GM21390 (cell line): ENCODE measurements at regions not wholly inside any gene's neighbourhood (a gene's known extent, or its start where the extent isn't known, plus 50 kb on each side); places are given as distances from the start of the nearest gene placed in this dataset.
"Not testable (repeated sequence)": the region's sequence is repeated elsewhere in the genome, so short reads cannot be mapped to it uniquely, and the experiment has no call there.

ENCODE experiments used
- ATAC-seq: cut with Tn5 transposase; IDR thresholded peaks from one replicate; pipeline ENCODE4 v1.9.1; 2021; ENCODE audit not compliant: unreplicated experiment

DNA sequence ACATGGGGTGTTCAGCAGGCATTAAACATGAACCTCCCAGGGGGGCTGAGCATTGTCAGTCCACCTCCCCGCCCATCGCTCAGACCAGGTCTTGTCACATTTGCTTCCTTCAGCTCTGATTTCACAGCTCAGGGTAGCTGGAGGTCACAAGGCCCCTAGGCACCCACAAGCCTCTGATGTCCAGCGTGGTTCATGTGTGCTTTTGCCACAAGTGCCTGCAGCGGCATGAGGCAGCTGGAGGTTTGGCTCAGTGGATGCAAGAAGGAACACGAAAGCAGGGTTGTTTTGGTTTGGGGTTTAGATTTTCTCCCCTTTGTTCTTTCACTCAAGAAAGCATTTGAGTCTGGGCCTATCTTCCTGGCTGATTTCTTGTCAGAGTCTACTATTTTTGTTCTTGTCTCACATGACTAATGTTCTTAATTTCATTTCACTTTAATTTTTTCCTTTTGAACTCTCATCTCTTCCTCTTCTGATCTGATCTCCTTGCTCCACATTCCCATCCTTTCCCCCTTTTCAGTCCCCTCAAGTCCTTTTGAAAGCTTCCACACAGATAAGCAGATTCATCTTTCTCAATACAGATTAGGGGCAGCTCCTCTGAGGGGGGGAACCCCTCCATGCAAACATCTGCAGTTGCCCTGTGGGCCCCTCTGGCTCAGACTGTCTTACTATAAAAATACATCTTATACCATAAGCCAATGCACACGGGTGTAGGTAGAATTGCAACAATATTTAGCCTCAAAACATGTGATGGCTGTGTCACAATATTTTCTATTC is 68.1 kb upstream of the CEP85L start:
- peak; percentile 69 for ATAC-seq

- ATAC-seq: no peak
Measured at GRCh38 chr6:118718903-118719302, 67.5 kb upstream of the CEP85L start.

- ATAC-seq: no peak
Measured at GRCh38 chr6:118718297-118718696, 66.9 kb upstream of the CEP85L start.

DNA sequence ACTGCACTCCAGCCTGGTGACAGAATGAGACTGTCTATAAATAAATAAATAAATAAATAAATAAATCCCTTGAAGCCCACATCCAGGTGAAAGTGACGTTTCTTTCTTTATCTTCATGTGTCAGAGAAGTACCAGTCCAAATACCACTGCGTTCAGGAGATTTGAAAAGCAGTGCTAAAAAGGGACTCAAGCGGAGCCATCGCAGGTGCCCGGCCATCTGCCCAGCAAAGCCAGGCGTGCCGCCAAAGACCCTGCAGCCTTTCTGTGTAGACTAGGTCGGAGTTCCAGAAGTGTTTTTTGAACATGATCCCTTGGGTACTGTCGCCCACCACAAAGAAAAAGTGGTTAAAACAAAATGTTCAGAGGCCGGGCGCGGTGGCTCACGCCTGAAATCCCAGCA is 65.7 kb upstream of the CEP85L start:
- ATAC-seq: no peak

GRCh38 chr6:118715907-118716306 is 64.5 kb upstream of the CEP85L start:
- ATAC-seq: not testable (repeated sequence)

DNA sequence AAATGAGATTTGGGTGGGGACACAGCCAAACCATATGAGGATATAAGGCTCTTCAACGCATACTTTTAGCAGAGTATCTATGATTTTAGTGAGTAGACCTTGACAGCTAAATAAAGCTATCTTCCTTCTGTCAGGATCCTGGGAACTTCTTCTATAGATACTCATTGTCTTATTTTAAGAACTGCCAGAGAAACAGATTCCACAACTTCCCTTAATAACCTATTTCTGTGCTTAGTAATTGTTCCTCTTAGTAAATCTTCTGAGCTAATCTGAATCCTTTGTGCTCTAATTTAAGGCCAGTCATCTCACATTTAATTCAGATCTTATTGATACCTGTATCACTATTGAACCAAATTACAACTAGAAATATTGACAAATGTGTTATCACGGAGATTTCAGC is 64.0 kb upstream of the CEP85L start:
- ATAC-seq: no peak

GRCh38 chr6:118714756-118715155 is 63.4 kb upstream of the CEP85L start:
- ATAC-seq: no peak

- no peak for ATAC-seq
Measured at GRCh38 chr6:118712969-118713368, 61.6 kb upstream of the CEP85L start.

DNA sequence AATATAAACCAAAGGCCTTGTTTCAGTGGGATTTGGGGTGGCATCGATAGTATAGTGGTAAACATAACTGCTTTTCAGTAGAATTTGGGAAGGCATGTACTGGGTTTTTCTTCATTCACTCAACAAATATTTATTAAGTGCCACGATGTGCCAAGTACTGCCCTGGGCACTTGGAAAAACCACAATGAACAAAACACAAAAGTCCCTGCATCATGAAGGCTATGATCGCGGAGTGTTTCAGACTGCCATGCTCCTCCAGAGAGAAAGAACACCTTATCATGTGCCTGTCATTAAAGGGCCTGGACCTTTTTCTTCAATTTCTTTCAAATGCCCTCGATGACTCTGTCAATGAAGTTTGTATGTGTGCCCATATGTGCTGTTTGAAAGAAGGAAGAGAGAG is 59.2 kb upstream of the CEP85L start:
- no peak for ATAC-seq

- peak; percentile 91 for ATAC-seq
Measured at GRCh38 chr6:118709859-118710350, 58.5 kb upstream of the CEP85L start.

GRCh38 chr6:118708744-118709143 is 57.4 kb upstream of the CEP85L start:
- no peak for ATAC-seq

GRCh38 chr6:118708055-118708454 is 56.7 kb upstream of the CEP85L start:
- ATAC-seq: no peak

GRCh38 chr6:118706702-118707101 is 55.3 kb upstream of the CEP85L start:
- no peak for ATAC-seq

DNA sequence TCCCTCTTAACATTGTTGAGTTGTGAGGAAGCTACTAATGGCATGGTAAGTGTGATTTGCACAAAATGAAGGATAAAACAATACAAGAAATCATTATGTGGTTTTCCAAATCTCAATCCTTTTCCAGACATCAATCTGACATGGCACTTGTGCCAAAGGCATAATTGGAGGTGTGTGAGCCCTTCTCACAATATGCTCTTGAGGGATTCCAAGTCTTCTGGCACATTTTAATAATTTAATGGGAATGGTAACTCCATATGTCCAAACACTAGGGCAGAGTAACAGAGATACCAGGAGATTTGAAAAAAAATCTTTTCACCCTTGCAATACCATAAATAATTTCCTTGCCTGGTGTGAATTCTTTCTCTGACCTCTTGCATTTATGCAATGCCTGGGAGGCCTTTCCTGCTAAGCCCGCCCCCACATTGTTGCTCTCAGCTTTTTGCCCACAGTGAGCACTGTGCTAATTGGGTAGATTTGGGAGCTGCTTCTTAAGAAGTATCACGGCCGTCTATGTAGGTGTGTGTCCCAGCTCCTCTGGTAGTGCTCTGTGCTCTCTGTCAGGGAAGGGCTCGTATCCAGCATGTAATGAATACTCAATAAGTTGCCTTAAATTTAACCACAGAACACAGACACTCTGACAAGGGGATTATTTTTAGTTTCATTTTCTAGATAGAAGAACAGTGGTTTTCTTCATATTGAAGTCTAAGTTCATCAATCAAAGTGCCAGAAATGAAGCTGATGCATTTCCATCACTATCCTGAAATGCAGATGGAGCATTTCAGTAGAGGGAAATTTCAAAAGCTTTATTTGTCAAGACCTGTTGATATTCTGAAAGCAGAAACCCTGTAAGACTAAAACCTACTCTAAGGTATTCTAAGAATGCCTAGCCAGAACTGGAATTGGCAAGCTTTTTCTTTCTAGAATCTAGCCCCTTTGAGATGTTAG is 54.4 kb upstream of the CEP85L start:
- ATAC-seq: peak; percentile 42

DNA sequence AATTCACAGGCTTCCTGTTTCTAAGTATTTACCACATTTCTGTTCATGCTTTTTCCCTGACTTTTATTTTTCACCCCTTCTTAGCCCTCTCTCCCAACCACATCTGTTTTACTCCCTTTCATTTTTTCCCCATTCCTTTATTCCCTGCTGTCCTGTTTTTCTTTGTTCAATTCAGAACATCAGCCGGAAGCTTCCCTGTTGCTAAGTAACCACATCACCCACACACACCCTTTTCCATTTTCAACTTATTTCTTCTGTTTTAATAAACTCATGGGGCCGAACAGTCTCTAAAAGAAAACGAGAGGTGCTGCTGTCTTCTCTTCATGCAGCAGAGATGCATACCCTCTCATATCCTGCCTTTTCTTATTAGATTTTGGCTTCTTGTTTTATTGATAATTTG is 53.5 kb upstream of the CEP85L start:
- ATAC-seq: no peak

GRCh38 chr6:118701260-118701659 is 49.9 kb upstream of the CEP85L start:
- ATAC-seq: not testable (repeated sequence)
